Colon (tissue), 2 donors: ENCODE measurements at regions not wholly inside any gene's neighbourhood (a gene's known extent, or its start where the extent isn't known, plus 50 kb on each side); places are given as distances from the start of the nearest gene placed in this dataset.
A peak's percentile ranks its signal among the peaks of the same experiment; 100 is the strongest.

Experiments
- FAIRE-seq: peaks from 2 replicates; lab custom pipeline; 2012; peaks lifted over from hg19 to GRCh38; lab: Jason Lieb, UNC
- donor health status: control.
- donor health status: control.

- no peak for FAIRE-seq
These were observed 130.6 kb downstream of the SMAD6 start for GRCh38 chr15:66832664-66833063.

GRCh38 chr15:66833371-66833770, 131.3 kb downstream of the SMAD6 start:
- no peak for FAIRE-seq

GRCh38 chr15:66833803-66834202, 131.8 kb downstream of the SMAD6 start:
- FAIRE-seq = no peak

GRCh38 chr15:66834881-66835878, 133.1 kb downstream of the SMAD6 start:
- FAIRE-seq = no peak

GRCh38 chr15:66836231-66837030, 134.4 kb downstream of the SMAD6 start:
- FAIRE-seq = no peak

- FAIRE-seq = no peak
These were observed 136.2 kb downstream of the SMAD6 start for GRCh38 chr15:66838202-66838601.

- peak; percentile 33 for FAIRE-seq
These were observed 136.7 kb downstream of the SMAD6 start for GRCh38 chr15:66838671-66839239.

GRCh38 chr15:66839506-66840112, 137.6 kb downstream of the SMAD6 start:
- no peak for FAIRE-seq

- no peak for FAIRE-seq
These were observed 138.8 kb downstream of the SMAD6 start for GRCh38 chr15:66840615-66841390.

GRCh38 chr15:66841953-66842681, 140.1 kb downstream of the SMAD6 start:
- FAIRE-seq = no peak

GRCh38 chr15:66842710-66843441, 140.8 kb downstream of the SMAD6 start:
- FAIRE-seq = no peak

GRCh38 chr15:66843581-66843980, 141.5 kb downstream of the SMAD6 start:
- FAIRE-seq = no peak

GRCh38 chr15:66844041-66844746, 142.2 kb downstream of the SMAD6 start:
- no peak for FAIRE-seq

GRCh38 chr15:66844747-66845145, 142.7 kb downstream of the SMAD6 start:
- FAIRE-seq = no peak

- no peak for FAIRE-seq
These were observed 143.3 kb downstream of the SMAD6 start for GRCh38 chr15:66845266-66845785.

- FAIRE-seq = no peak
These were observed 144.0 kb downstream of the SMAD6 start for GRCh38 chr15:66846031-66846430.

- no peak for FAIRE-seq
These were observed 144.8 kb downstream of the SMAD6 start for GRCh38 chr15:66846811-66847210.

GRCh38 chr15:66847565-66847991, 145.5 kb downstream of the SMAD6 start:
- FAIRE-seq = no peak

- FAIRE-seq = no peak
These were observed 146.1 kb downstream of the SMAD6 start for GRCh38 chr15:66848116-66848515.
